ENCODE measurements at regions not wholly inside any gene's neighbourhood (a gene's known extent, or its start where the extent isn't known, plus 50 kb on each side); places are given as distances from the start of the nearest gene placed in this dataset.
"Not testable (repeated sequence)": the region's sequence is repeated elsewhere in the genome, so short reads cannot be mapped to it uniquely, and the experiment has no call there.

DNA sequence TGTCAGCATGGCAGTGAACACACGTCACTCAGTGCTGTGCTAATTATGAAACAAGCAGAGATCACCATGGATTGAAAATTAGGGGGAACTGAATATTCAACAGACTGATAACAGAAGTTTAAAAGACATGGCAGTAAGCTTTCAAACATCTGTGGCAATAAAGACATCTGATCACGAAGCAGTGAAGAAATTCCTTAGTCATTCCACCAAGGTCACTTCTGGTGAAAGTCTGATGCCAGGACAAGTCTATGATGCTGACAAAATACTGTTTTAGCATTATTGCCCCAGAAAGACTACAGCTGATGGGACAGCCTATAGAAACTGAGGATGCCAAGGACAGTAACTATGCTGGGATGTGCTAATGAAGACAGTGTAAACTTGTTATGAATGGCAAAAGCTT, 126.9 kb upstream of the RBM19 start:
- TF ChIP-seq, protein P1, sequence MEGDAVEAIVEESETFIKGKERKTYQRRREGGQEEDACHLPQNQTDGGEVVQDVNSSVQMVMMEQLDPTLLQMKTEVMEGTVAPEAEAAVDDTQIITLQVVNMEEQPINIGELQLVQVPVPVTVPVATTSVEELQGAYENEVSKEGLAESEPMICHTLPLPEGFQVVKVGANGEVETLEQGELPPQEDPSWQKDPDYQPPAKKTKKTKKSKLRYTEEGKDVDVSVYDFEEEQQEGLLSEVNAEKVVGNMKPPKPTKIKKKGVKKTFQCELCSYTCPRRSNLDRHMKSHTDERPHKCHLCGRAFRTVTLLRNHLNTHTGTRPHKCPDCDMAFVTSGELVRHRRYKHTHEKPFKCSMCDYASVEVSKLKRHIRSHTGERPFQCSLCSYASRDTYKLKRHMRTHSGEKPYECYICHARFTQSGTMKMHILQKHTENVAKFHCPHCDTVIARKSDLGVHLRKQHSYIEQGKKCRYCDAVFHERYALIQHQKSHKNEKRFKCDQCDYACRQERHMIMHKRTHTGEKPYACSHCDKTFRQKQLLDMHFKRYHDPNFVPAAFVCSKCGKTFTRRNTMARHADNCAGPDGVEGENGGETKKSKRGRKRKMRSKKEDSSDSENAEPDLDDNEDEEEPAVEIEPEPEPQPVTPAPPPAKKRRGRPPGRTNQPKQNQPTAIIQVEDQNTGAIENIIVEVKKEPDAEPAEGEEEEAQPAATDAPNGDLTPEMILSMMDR (IDR thresholded peaks at IDR 0.05; ENCODE audit: insufficient read depth, low read length): no peak
- no peak overlapping the region for H3K4me3 ChIP-seq (ENCODE audit: low read depth, low read length)
- no peak for DNase-seq (ENCODE audit: low read depth)

DNA sequence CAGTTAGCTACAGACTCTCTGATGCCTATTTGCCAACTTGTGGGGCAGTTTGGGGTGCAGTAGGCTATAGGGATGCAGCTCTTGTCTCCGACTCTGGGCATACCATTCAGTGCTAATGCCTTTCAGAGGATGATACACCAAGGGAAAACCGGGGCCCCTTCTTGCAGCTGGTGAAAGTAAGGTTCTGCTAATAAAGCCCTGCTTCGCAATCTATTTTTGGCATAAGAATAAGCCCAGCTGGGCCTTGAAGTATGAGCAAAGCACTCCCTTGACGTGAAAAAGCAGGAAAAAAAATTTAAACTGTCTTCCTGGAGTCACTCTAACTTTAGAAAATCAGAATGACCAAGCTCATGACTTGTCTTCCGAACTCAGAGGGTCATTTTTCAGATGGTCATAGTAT, 124.1 kb upstream of the RBM19 start:
- TF ChIP-seq, protein P1 (IDR thresholded peaks at IDR 0.05; ENCODE audit: insufficient read depth, low read length): no peak
- DNase-seq (ENCODE audit: low read depth): no peak
- H3K4me3 ChIP-seq (ENCODE audit: low read depth, low read length): no peak overlapping the region

DNA sequence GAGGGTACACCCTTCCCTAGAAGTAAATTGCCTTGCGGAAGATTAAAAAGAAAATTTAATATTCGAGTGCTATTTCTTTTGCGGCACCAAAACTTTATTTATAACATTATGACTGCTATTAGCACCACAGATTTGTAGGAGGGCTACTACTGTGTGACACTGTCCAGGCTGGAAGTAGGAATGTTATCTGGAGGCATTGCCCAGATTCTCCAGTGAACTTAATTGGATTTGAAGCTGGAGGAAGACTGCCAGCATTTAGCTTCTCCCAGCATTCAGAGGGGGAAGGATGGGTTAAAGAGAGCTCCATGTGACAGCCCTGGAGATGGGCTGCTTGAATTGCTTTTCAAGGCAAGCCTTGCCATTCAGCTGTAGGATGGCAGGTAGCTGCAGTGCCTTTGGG, 107.0 kb upstream of the RBM19 start:
- no peak for DNase-seq (ENCODE audit: low read depth)
- H3K4me3 ChIP-seq (ENCODE audit: low read depth, low read length): no peak overlapping the region
- TF ChIP-seq, protein P1 (IDR thresholded peaks at IDR 0.05; ENCODE audit: insufficient read depth, low read length): no peak

DNA sequence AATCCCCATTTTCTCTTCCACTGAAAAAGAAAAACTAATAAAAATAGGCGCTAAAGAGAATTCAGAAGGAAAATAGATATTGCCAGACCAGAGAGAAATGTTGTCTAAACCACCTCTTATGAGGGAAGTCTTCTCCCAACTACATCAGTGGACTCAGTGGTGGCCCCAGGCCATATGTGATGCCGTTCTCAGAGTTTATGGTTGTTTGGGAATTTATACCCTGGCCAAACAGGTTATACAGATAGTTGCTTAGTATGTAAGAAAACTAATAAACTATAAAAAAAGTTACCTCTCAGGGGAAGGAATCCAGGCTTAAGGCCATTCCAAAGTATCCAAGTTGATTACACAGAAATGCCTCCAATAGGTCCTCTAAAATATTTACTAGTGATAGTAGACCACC, 103.4 kb upstream of the RBM19 start:
- no peak for DNase-seq (ENCODE audit: low read depth)
- TF ChIP-seq, protein P1 (IDR thresholded peaks at IDR 0.05; ENCODE audit: insufficient read depth, low read length): no peak
- H3K4me3 ChIP-seq (ENCODE audit: low read depth, low read length): no peak overlapping the region

DNA sequence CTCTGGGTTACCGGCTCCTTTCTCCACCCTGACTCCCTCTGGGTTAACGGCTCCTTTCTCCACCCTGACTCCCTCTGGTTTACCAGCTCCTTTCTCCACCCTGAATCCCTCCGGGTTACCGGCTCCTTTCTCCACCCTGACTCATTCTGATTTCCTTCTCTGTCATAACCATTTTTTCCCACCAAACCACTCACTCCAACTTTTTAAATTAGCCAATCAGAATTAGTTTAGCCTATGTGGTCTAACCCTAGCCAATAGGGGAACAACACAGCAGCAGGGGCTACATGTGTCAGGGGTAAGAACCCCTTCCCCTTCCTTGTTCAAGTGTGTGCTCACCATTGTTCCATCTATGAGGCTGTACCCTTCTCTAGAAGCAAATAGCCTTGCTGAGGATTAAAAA, 98.4 kb upstream of the RBM19 start:
- TF ChIP-seq, protein P1 (IDR thresholded peaks at IDR 0.05; ENCODE audit: insufficient read depth, low read length): no peak
- DNase-seq (ENCODE audit: low read depth): no peak
- H3K4me3 ChIP-seq (ENCODE audit: low read depth, low read length): no peak overlapping the region

DNA sequence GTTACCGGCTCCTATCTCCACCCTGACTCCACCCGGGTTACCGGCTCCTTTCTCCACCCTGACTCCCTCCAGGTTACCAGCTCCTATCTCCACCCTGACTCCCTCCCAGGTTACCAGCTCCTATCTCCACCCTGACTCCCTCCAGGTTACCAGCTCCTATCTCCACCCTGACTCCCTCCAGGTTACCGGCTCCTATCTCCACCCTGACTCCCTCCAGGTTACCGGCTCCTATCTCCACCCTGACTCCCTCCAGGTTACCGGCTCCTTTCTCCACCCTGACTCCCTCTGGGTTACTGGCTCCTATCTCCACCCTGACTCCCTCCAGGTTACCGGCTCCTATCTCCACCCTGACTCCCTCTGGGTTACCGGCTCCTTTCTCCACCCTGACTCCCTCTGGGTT, 97.9 kb upstream of the RBM19 start:
- DNase-seq (ENCODE audit: low read depth): not testable (repeated sequence)

DNA sequence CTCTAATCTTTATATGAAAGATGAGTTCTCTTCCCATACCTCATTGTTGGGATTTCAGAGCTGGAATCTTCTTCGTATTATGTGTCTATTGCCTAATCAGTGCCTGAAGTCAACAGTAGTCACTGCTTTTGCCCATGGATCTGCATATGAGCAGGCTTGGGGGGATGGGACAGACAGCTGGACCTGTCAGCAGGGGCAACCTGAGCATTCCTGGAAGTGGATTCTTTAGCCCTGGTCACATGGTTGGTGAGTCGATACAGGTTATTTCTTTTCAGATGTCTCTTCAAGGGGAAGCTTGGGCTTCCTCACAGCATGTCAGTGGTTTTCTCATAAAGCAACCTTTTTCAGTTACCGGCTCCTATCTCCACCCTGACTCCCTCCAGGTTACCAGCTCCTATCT, 97.3 kb upstream of the RBM19 start:
- DNase-seq (ENCODE audit: low read depth): no peak
- H3K4me3 ChIP-seq (ENCODE audit: low read depth, low read length): no peak overlapping the region
- TF ChIP-seq, protein P1 (IDR thresholded peaks at IDR 0.05; ENCODE audit: insufficient read depth, low read length): no peak

More for the DNA sequence above, 97.9 kb upstream of the RBM19 start:
- H3K4me3 ChIP-seq (ENCODE audit: low read depth, low read length): not testable (repeated sequence)

DNA sequence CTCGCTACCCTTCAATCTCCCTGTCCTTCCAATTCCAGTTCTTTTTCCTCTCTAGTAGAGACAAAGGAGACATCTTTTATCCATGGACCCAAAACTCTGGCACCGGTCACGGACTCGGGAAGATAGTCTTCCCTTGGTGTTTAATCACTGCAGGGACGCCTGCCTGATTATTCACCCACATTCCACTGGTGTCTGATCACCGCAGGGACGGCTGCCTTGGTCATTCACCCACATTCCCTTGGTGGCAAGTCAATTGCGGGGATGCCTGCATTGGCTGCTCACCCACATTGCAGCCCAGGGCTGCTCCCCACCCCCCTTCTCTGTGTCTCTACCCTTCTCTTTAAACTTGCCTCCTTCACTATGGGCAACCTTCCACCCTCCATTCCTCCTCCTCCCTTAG, 90.2 kb upstream of the RBM19 start:
- DNase-seq (ENCODE audit: low read depth); H3K4me3 ChIP-seq (ENCODE audit: low read depth, low read length): not testable (repeated sequence)
